ENCODE measurements at regions not wholly inside any gene's neighbourhood (a gene's known extent, or its start where the extent isn't known, plus 50 kb on each side); places are given as distances from the start of the nearest gene placed in this dataset.

DNA sequence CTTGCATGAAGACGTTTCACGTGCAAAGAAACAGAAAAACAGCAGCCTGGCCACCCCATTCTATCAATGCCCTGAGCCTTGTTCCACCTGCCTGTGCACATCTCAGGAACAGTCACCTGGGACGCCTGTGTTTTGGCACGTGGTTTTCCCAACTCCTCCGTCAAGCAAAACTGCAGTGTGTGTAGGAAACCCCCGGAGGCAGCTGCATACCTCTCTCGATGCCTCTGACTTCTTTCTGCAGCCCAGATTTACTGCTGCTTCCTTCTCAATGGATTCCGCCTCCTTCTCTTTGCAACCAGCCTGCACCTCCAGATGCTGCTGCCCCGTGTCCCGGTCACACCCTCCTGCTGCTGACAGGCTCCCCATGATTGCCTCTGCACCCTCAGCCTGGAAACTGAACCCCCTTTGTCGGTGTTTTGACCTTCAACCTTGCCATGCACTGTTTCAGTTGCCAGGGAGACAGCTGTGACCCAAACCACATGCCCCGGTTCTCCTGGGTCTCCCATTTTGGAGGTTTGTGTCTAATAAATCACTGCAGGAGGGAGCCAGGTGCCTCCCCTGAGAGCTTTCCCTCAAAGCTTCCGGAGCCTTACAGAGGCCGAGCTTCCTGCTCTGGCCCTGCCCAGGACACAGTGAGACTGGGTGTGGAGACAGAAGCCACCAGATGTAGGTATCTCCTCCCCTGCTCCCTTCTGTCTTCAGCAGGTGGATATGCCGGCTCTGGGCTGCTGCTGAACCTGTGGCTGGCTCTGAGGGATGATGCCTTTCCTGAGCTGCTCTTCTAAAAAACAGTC, 395.5 kb upstream of the IRX1 start:
- no peak overlapping the region for H4K8ac ChIP-seq (ENCODE audit: extremely low read depth, insufficient read depth, low read length)
- no peak overlapping the region for H3K4me3 ChIP-seq (ENCODE audit: extremely low read depth in 1 of 4, insufficient read depth in 2 of 4, low read depth in 3 of 4, low read length in 4 of 4)
- H3K56ac ChIP-seq (replicated peaks; ENCODE audit: insufficient read length, low read depth, low read length), result no peak overlapping the region
- no peak overlapping the region for H3K27ac ChIP-seq (ENCODE audit: low read depth, low read length)
- no peak overlapping the region for H3K9ac ChIP-seq (replicated peaks in 1 of 4; ENCODE audit: extremely low read depth in 1 of 4, low read depth in 3 of 4, low read length in 3 of 4)
- peak overlapping the region; percentile 57; the same call in 1 of the 2 replicates for H3K18ac ChIP-seq (ENCODE audit: extremely low read depth, low read length)
- no peaks in the 10 kb centered on the region for H3K36me3 ChIP-seq (ENCODE audit: control insufficient read depth in 2 of 4, insufficient read depth in 4 of 4, low read length in 3 of 4)
- H4K5ac ChIP-seq (ENCODE audit: insufficient read length, low read depth, low read length), result no peak overlapping the region
- H2BK12ac ChIP-seq (ENCODE audit: low read depth, low read length), result no peak overlapping the region
- no peak overlapping the region for H2BK20ac ChIP-seq (ENCODE audit: low read length)
- FAIRE-seq (no peak), DNase-seq (ENCODE audit: low read depth in 1 of 2, low spot score in 2 of 2) (no peak)
- H3K79me2 ChIP-seq (ENCODE audit: control insufficient read depth in 1 of 2, insufficient read depth in 2 of 2, low read length in 2 of 2), result no peaks in the 10 kb centered on the region
- peaks cover 0 to 10% (median 8%) of the 10 kb centered on the region in 4 experiments; a peak in 4 of 7 replicates for H3K27me3 ChIP-seq (replicated peaks in 1 of 4; ENCODE audit: control insufficient read depth in 3 of 4, extremely low read depth in 1 of 4, insufficient read depth in 3 of 4, low read length in 3 of 4)
- H3K23me2 ChIP-seq (ENCODE audit: low read depth, low read length), result peaks cover 8% of the 10 kb centered on the region
- peak overlapping the region; percentile 76; the same call in 1 of the 2 replicates for H2AFZ ChIP-seq (ENCODE audit: low read length)
- H3K4ac ChIP-seq (replicated peaks; ENCODE audit: insufficient read length, low read depth, low read length), result no peak overlapping the region
- H2BK15ac ChIP-seq (ENCODE audit: low read length), result no peak overlapping the region
- peaks cover 2 to 13% (median 8%) of the 10 kb centered on the region in 4 experiments; a peak in 6 of 7 replicates for H3K4me1 ChIP-seq (replicated peaks in 1 of 4; ENCODE audit: control insufficient read depth in 3 of 4, insufficient read depth in 4 of 4, low read length in 3 of 4)
- ChIA-PET POLR2A (ENCODE audit: partially characterized antibody) (no interaction called here), CTCF (ENCODE audit: partially characterized antibody) (interaction anchor here (0.7 to 1.2 kb wide), 5 partner anchors 9 to 167 kb away, joined by 3 to 4 read pairs (median 3); no protein-coding TSS in a partner anchor)
- H2BK5ac ChIP-seq (ENCODE audit: low read depth, low read length), result no peak overlapping the region
- H4K20me1 ChIP-seq (replicated peaks in 1 of 2; ENCODE audit: control insufficient read depth in 1 of 2, insufficient read depth in 2 of 2, low read length in 2 of 2), result no peaks in the 10 kb centered on the region
- 76% methylated on average over 15 of the region's 15 CpGs; no CpG with 5 or more reads in 1 of the 2 experiments for WGBS, 2 experiments (ENCODE audit: extremely low coverage in 1 of 2, insufficient coverage in 1 of 2, insufficient read length in 1 of 2, insufficient replicate concordance in 2 of 2, low coverage in 1 of 2, low lambda C conversion rate in 2 of 2, missing lambda C conversion rate in 1 of 2)
- peaks cover 4 to 5% of the 10 kb centered on the region in 2 experiments; a peak in 2 of 4 replicates for H3K9me3 ChIP-seq (ENCODE audit: insufficient read depth in 2 of 2, low read depth in 1 of 2, low read length in 1 of 2)
- no peak overlapping the region for H3K23ac ChIP-seq (ENCODE audit: insufficient read length)
- no peaks in the 10 kb centered on the region for H3K79me1 ChIP-seq (ENCODE audit: low read depth, low read length)
- H4K91ac ChIP-seq (replicated peaks; ENCODE audit: insufficient read length, low read length), result no peak overlapping the region
- H2AK5ac ChIP-seq (ENCODE audit: low read depth, low read length), result no peak overlapping the region
- H2BK120ac ChIP-seq (replicated peaks; ENCODE audit: low read depth, low read length), result no peak overlapping the region
- no peak overlapping the region for H3K14ac ChIP-seq (ENCODE audit: insufficient read length)
- no peak overlapping the region for H3K4me2 ChIP-seq (ENCODE audit: insufficient read depth in 1 of 2, low read depth in 2 of 2, low read length in 2 of 2)
- TF ChIP-seq RBBP5 (IDR thresholded peaks at IDR 0.05; ENCODE audit: borderline replicate concordance, low read depth, low read length) (no peak), POU5F1 (IDR thresholded peaks at IDR 0.05; ENCODE audit: low read depth, low read length) (no peak), EGR1 (IDR thresholded peaks at IDR 0.05; ENCODE audit: borderline replicate concordance, low read depth, low read length) (no peak), CHD2 (IDR thresholded peaks at IDR 0.05; ENCODE audit: low read length) (no peak), SAP30 (IDR thresholded peaks at IDR 0.05; ENCODE audit: insufficient read depth, insufficient replicate concordance, low read length) (no peak), ASH2L (IDR thresholded peaks at IDR 0.05; ENCODE audit: low read length) (no peak)
- TF ChIP-seq, protein P1, sequence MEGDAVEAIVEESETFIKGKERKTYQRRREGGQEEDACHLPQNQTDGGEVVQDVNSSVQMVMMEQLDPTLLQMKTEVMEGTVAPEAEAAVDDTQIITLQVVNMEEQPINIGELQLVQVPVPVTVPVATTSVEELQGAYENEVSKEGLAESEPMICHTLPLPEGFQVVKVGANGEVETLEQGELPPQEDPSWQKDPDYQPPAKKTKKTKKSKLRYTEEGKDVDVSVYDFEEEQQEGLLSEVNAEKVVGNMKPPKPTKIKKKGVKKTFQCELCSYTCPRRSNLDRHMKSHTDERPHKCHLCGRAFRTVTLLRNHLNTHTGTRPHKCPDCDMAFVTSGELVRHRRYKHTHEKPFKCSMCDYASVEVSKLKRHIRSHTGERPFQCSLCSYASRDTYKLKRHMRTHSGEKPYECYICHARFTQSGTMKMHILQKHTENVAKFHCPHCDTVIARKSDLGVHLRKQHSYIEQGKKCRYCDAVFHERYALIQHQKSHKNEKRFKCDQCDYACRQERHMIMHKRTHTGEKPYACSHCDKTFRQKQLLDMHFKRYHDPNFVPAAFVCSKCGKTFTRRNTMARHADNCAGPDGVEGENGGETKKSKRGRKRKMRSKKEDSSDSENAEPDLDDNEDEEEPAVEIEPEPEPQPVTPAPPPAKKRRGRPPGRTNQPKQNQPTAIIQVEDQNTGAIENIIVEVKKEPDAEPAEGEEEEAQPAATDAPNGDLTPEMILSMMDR (IDR thresholded peaks at IDR 0.05; ENCODE audit: control extremely low read depth in 1 of 3, insufficient read depth in 1 of 3, low read depth in 1 of 3, low read length in 3 of 3), result peak in 1 of 3 experiments; percentile 10; a peak in 1 of 4 replicates
- TF ChIP-seq, protein P2, sequence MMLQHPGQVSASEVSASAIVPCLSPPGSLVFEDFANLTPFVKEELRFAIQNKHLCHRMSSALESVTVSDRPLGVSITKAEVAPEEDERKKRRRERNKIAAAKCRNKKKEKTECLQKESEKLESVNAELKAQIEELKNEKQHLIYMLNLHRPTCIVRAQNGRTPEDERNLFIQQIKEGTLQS (IDR thresholded peaks at IDR 0.05; ENCODE audit: insufficient read depth, low read depth, low read length), result no peak
- TF ChIP-seq, protein P3, sequence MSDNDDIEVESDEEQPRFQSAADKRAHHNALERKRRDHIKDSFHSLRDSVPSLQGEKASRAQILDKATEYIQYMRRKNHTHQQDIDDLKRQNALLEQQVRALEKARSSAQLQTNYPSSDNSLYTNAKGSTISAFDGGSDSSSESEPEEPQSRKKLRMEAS (IDR thresholded peaks at IDR 0.05), result peak; percentile 41
